Activated CD8-positive, alpha-beta memory T cell treated with anti-CD3 and anti-CD28 coated beads, Interleukin-2, amount 50 U/mL, for 1 hour (primary cell): ENCODE measurements at regions not wholly inside any gene's neighbourhood (a gene's known extent, or its start where the extent isn't known, plus 50 kb on each side); places are given as distances from the start of the nearest gene placed in this dataset.

Source experiments
- DNase-seq: peaks from one replicate; pipeline ENCODE4 v3.0.0-alpha.2; 2020; ENCODE audit errors: extremely low read depth

GRCh38 chr13:84362777-84363176 is 480.5 kb upstream of the SLITRK1 start:
- no peak for DNase-seq

DNA sequence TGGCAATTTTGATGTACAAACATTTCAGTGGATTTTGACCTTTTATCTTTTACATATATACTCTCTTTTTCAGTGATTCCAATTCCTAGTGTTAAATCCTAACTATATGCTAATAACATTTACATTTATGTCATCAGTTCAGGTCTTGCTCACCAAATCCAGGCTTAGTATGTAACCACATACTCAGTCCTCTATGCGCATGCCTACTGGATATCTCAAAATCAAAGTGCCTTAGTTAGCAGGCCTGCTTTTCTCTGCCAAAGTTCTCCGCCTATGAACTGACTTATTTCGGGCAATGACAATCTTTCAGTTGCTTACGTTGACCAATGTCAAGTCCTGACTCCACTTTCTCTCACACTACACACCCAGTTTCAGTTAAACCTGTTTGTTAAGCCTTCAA is 478.5 kb upstream of the SLITRK1 start:
- DNase-seq: no peak

GRCh38 chr13:84358601-84359000 is 476.3 kb upstream of the SLITRK1 start:
- DNase-seq: no peak

DNA sequence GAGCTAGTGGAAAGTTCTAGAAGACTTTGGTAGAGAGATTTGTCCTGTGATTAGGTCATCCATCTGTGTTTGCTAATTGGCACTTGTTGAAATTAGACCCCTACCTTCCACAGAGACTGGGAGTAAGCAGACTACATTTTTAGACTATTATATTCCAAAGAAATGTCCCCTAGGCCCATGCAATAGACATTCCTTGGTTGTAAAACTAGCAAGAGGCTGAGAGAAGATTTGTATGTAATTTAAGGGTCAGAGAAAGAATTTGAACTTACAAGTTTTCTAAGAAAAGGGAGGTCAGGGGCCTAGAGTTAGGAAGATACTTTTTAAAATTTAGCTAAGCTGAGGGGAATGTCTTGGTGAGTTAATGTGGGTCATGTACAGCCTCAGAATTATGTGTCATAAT is 470.7 kb upstream of the SLITRK1 start:
- no peak for DNase-seq

DNA sequence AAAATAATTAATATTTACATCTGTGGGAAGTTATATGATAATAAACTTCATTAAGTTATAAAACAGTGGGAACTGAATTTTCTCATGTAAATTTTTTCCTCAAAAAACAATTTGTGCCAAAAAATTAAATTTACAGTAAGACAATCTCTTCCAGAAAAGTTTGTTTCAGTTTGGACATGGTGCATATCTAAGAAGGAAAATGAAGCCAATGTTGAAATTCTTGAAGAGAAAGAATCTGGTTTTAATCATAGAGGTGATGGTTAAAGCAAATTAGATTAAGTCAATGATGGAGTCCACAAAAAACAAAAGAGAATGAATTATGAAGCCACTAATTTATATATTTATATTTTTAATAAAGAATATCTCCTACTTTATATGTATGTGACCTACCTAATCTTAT is 457.2 kb upstream of the SLITRK1 start:
- no peak for DNase-seq

- DNase-seq: no peak
Observed at GRCh38 chr13:84332346-84332745, 450.1 kb upstream of the SLITRK1 start.

DNA sequence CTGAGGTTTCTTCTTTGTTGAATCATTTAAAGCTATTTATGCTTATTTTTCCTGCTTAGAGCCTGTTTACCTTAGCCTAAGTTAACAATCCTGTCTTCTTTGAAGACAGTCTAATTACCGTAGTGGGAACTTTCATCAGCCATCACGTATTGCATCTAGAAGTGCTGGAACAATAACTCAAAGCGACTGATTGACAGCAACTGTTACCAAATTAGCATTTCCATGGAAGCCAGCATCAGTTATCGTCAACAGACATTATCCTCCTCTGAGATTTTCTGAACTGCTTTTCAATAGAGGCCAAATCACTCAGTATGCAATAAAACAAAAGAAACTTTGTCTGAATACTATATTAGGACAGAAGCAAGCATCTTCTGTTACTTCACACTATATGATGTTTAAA is 433.3 kb upstream of the SLITRK1 start:
- no peak for DNase-seq

DNA sequence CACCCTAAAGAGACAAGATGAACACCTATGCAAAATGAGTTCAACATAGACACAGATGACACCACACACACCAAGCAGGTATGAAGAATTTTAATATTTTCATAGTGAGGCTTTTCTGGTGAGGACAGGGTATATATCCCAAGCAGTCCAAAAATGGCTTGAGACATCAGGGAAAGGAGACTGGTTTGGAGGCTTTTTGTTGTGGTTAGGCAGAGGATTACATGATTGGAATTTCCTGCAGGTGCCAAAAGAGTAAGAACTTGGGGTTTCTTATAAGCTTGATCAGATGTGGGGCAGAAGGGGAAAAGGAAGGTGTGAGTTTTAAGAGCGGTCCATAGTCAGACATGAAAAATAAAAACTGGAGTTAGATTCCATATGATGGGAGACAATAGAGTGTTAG is 420.8 kb upstream of the SLITRK1 start:
- no peak for DNase-seq

DNA sequence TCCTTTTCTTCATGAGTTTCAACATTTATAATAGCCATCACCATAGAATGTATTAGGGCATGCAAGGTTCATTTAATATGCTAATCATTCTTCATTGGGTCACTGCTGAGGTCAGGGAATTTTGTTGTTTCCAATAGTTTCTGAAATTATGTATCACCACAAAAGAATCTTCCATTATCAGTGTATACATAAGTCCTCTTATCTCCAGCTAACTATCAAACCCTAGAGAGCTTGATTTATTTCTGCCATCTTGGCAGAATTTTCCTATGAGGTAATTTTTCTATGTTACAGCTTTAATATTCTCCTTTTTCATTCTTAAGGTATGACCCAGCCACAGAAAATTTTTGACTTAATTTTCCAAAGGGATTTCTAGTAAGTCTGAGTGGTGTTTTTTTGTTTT is 415.0 kb upstream of the SLITRK1 start:
- DNase-seq: no peak

GRCh38 chr13:84296401-84296800 is 414.1 kb upstream of the SLITRK1 start:
- no peak for DNase-seq

GRCh38 chr13:84294576-84294975 is 412.3 kb upstream of the SLITRK1 start:
- no peak for DNase-seq

GRCh38 chr13:84290386-84290785 is 408.1 kb upstream of the SLITRK1 start:
- no peak for DNase-seq

DNA sequence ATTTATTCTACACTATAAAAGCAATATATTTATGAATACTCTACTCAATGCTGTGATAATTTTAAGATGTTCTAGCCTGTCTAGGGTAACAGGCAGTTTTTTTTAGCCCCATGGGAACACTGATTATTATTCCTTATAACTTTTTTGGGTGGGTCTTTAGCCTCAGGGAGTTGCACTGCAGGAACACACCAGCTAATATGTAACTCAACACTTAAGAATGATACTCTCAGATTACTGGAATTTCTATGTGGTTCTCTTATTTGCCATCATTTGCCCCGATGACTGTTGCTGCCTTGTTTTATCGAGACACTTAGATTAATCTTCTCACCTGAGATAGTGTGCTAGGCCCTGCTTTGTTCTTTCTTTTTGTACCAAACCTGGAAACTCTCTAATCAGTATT is 396.9 kb upstream of the SLITRK1 start:
- no peak for DNase-seq

- no peak for DNase-seq
Observed at GRCh38 chr13:84272877-84273562, 390.7 kb upstream of the SLITRK1 start.

- DNase-seq: no peak
Observed at GRCh38 chr13:84265257-84265764, 383.0 kb upstream of the SLITRK1 start.

DNA sequence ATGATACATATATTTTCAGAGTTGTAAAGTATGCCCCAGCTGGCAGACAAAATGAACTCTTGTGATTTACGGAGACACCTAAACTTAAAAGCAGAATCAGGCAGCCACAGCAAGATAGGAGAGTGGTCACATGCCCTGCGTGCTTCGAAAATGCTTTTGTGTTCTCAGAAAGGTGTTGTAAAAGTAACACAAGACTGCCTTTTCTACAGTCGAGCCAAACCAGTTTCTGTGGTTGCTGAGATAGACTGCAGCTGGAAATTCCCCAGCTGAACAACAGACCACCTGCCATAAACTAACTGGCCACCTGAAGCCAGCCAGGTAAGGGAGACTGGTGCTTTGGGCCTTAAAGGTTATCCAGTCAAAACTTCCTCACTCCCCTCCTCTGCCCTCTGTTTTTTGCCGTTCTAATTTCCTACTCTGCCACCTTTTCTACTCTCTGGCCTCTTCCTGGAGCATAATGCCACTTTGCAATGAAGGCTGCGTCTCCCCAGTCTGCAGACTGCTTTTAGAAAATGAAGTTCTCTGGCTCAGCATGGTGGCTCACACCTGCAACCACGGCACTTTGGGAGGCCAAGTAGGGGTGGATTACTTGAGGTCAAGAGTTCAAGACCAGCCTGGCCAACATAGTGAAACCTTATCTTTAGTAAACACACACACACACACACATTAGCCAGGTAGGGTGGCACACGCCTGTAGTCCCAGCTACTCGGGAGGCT is 381.2 kb upstream of the SLITRK1 start:
- DNase-seq: no peak

DNA sequence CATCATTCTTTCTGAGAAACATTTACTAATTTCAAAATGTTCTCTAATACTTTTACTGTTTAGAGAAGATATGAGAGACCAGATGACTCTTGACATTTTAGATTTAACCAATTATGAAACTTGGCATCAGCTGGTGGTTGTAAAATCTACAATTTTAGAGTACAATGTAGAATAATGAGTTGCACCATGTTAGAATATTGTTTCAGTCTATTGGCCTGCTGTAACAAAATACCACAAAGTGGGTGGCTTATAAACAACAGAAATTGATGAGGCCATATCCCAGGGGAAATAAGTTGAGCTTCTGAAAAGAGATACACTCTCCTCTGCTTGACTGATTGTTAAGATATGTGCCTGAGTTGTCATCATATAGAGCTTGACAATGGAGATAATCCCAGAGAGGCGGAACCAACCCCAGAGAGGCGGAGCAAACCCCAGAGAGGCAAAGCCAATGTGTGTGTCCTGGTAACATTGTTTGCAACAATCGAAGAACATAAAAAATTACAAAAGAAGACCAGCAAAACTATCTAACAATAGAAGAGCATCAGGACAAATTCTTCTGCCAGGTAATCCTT is 373.0 kb upstream of the SLITRK1 start:
- no peak for DNase-seq

- no peak for DNase-seq
Observed at GRCh38 chr13:84249463-84249862, 367.2 kb upstream of the SLITRK1 start.

DNA sequence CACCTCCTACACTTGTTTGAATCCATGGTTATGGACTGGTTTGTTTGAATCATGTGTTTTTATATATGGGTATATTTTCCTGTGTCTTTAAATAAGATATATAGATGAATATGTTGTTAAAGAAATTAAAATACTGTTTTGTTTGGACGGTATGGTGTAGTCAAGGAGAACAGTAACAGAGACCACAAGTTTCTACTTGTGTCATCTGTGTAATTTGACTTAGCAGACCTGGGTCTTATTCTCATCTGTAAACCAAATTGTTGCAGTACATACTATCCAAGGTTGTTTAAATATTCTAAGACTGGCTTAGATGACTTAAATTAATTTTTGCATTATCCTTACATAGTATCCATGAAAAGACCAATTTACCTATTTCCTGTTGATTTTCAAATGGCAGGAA is 361.1 kb upstream of the SLITRK1 start:
- DNase-seq: no peak

DNA sequence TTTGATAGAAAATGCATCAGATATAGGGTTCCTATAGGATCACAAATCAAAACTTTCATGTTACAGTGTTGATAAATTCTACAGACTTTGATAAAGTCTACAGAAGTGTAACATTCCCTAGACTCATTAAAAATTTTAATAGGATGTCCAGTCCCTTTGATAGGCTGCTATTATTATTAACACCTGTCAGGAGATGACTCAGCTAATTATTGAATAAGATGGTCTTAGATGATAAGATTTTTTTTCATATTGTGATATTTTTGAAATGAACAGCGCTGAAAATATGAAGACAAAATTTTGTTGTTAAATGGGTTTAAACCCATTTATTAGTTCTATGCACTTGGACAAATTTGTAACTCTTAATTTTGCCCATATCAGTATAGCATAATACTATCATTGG is 356.8 kb upstream of the SLITRK1 start:
- DNase-seq: no peak

- DNase-seq: no peak
Observed at GRCh38 chr13:84238381-84238780, 356.1 kb upstream of the SLITRK1 start.

GRCh38 chr13:84237143-84237542 is 354.9 kb upstream of the SLITRK1 start:
- DNase-seq: no peak

DNA sequence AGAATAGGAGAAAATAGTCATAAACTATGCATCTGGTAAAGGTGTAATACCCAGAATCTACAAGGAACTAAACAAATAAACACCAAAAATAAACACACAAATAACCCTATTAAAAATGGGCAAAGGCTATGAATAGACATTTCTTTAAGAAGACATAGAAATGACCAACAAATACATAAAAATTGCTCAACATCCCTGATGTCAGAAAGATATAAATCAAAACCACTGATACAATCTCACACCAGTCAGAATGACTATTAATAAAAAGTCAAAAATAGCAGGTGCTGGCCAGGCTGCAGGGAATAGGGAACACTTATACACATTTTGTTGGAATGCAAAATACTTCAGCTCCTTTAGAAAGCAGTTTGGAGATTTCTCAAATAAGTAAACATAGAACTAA is 352.1 kb upstream of the SLITRK1 start:
- no peak for DNase-seq
